Adrenal gland (tissue), 9 donors: ENCODE measurements at regions not wholly inside any gene's neighbourhood (a gene's known extent, or its start where the extent isn't known, plus 50 kb on each side); places are given as distances from the start of the nearest gene placed in this dataset.

Experiments
- DNase-seq, 7 donors: peaks; one replicate each; pipeline ENCODE4 v3.0.0-alpha.2; 2019 to 2020
- H3K27ac ChIP-seq, 5 donors: fragments of 200-600 bp; sonication (generic) in 4 of 5; 1 replicate in 3 of 5; 2 replicates in 2 of 5; pipeline versions ENCODE4 v1.5.1 to v1.8.0; 2016 to 2020; ENCODE audit warnings: mild to moderate bottlenecking in 1 of 5
- H3K27me3 ChIP-seq: fragments of 200-600 bp; 2 replicates; pipeline ENCODE4 v1.8.0; 2021
- H3K36me3 ChIP-seq, 2 donors: fragments of 200-600 bp; replicated peaks in 1 of 2; 1 replicate in 1 of 2; 2 replicates in 1 of 2; pipeline versions ENCODE4 v1.5.1 to v1.8.0; 2018 to 2022
- H3K4me1 ChIP-seq, 2 donors: fragments of 200-600 bp; replicated peaks in 1 of 2; 1 replicate in 1 of 2; 2 replicates in 1 of 2; pipeline versions ENCODE4 v1.5.1 to v1.8.0; 2018 to 2021
- H3K4me3 ChIP-seq, 4 donors: fragments of 200-600 bp; sonication (generic) in 3 of 4; one replicate each; pipeline ENCODE4 v1.5.1; 2016 to 2018
- H3K9me3 ChIP-seq, 3 donors: fragments of 200-600 bp; sonication (generic) in 1 of 3; replicated peaks in 1 of 3; 1 replicate in 2 of 3; 2 replicates in 1 of 3; pipeline versions ENCODE4 v1.5.1 to v1.8.0; 2016 to 2021
- POLR2A ChIP-seq, 2 donors: fragments of 450-650 bp; IDR thresholded peaks; one replicate each; pipeline ENCODE4 v1.6.1; 2017; ENCODE audit warnings: antibody characterized with exemption in 2 of 2, mild to moderate bottlenecking in 2 of 2, moderate library complexity in 1 of 2
- WGBS, 4 donors: extraction: QIAGEN DNeasy Blood & Tissue Kit in 2 of 4; methylation state at CpG; one replicate each; pipeline versions ENCODE4 v1.1.5 to v1.1.7; 2013 to 2017; 5-methylcytosine and 5-hydroxymethylcytosine counted together
- intact Hi-C, 2 donors: fragments of 100-400 bp; cut with DNase I; formaldehyde crosslinking; loops; one replicate each; pipeline versions ENCODE4 v1.14.1 to v1.15.0; 2022 to 2023
- TF ChIP-seq, protein P1 (sequence below), 6 experiments: fragments of 450-650 bp in 4 of 6; fragments of 200-600 bp in 2 of 6; sonication (generic) in 1 of 6; IDR thresholded peaks; 1 replicate in 5 of 6; 2 replicates in 1 of 6; pipeline versions ENCODE4 v1.5.1 to v1.8.0; 2016 to 2021; ENCODE audit warnings: antibody characterized with exemption in 6 of 6, mild to moderate bottlenecking in 2 of 6, moderate library complexity in 1 of 6
- donor health status: healthy with polysubstance abuse.
- donor health status: Bipolar disorder and iron deficiency.
- donor health status: DM: yes; HTN: yes; CAD: no.
- donor health status: DM: no; HTN: no; CAD: no.
- donor health status: DM: no; HTN: no; CAD: no.

DNA sequence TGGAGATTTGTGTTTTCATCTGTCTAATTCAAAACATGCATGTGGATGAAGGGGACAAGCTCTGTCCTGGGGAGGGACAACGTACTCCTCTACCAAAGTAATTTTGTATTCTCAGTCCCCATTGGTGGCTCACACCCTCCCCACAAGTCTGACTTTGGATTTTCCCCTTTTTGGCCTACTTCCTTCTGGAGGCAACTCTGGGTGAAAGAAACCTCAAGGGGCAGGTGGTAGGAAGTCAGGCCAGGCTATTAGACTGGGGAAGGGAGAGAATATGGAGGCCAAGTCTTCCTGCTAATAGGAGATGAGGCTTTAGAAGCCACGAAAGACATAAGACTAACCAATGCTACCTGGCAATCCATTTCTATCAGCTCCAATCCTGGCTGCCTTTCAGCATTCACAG lies 124.9 kb upstream of the RASGRP1 start:
- no peak for DNase-seq
- intact Hi-C loops: loop anchor here (10.0 kb wide), 1 partner anchor 245 kb away; no protein-coding TSS in a partner anchor

DNA sequence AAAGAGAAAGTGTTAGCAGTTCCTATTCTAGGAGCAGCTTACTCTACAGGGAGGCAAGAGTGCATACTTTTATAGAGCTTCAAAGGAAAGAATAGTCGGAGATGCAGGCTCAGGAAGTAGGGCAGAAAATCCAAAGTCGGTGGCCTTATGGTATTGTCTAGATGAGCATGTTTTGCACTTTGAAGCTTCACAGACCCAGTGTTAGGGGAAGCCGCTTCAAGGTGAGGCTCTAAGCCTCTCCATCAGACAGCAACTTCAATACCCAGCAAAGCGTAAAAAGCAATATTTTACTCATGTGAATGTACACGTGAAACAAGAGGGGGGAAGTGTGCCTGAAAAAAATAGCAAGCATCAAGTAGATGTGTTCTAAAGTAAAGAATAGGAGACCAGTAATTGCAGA lies 125.6 kb upstream of the RASGRP1 start:
- H3K9me3 ChIP-seq: no peaks in the 10 kb centered on the region
- no peaks in the 10 kb centered on the region for H3K27me3 ChIP-seq
- no peaks in the 10 kb centered on the region for H3K36me3 ChIP-seq
- WGBS, 4 donors: 85% methylated on average over 5 of the region's 5 CpGs
- no peak overlapping the region for H3K27ac ChIP-seq
- intact Hi-C loops: no loop called here
- DNase-seq: no peak
- TF ChIP-seq POLR2A (IDR thresholded peaks at IDR 0.05): no peak
- H3K4me1 ChIP-seq: no peaks in the 10 kb centered on the region
- H3K4me3 ChIP-seq: no peak overlapping the region

More for the DNA sequence above, 124.9 kb upstream of the RASGRP1 start:
- WGBS, 4 donors: 79 to 91% (median 89%) methylated on average over 2 of the region's 2 CpGs
- Histone ChIP-seq H3K36me3 (no peaks in the 10 kb centered on the region), H3K27ac (no peak overlapping the region), H3K4me3 (no peak overlapping the region), H3K27me3 (no peaks in the 10 kb centered on the region), H3K4me1 (no peaks in the 10 kb centered on the region), H3K9me3 (no peaks in the 10 kb centered on the region)
- TF ChIP-seq, protein P1, sequence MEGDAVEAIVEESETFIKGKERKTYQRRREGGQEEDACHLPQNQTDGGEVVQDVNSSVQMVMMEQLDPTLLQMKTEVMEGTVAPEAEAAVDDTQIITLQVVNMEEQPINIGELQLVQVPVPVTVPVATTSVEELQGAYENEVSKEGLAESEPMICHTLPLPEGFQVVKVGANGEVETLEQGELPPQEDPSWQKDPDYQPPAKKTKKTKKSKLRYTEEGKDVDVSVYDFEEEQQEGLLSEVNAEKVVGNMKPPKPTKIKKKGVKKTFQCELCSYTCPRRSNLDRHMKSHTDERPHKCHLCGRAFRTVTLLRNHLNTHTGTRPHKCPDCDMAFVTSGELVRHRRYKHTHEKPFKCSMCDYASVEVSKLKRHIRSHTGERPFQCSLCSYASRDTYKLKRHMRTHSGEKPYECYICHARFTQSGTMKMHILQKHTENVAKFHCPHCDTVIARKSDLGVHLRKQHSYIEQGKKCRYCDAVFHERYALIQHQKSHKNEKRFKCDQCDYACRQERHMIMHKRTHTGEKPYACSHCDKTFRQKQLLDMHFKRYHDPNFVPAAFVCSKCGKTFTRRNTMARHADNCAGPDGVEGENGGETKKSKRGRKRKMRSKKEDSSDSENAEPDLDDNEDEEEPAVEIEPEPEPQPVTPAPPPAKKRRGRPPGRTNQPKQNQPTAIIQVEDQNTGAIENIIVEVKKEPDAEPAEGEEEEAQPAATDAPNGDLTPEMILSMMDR (IDR thresholded peaks at IDR 0.05): no peak
- no peak for TF ChIP-seq POLR2A (IDR thresholded peaks at IDR 0.05)

DNA sequence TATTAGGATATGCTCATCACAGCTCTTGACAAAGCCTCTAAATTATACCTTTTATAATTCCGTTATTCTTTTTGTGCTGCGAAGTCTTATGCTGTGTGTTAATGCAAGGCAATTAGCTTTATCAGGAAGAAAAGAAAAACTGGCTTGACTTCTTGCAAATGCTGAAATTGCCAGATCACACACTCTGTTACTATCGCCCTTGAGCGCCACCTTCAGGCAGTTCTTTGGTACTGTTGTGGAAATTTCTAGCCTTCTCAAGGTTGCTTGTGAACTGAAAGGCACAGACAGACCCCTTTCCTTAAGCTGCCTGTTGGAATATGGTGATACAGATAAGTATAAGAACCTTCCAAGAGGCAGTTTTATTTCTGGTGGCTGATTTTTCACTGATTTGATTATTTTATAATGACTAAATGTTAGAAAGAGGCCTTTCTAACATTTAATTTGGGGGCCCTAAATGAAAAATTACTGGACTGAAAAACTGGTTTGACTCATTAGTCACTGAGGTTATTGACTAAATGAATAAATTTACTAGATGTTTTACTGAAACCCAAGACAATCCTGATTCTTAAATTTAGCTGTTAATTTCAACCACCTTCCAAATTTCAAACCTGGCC lies 126.2 kb upstream of the RASGRP1 start:
- H3K4me3 ChIP-seq: no peak overlapping the region
- peak; percentile 51 to 86 (median 63) for DNase-seq
- H3K9me3 ChIP-seq: no peaks in the 10 kb centered on the region
- intact Hi-C loops: no loop called here
- H3K27ac ChIP-seq: no peak overlapping the region
- no peaks in the 10 kb centered on the region for H3K4me1 ChIP-seq
- no peaks in the 10 kb centered on the region for H3K36me3 ChIP-seq
- WGBS, 4 donors: 22 to 34% (median 29%) methylated on average over 4 of the region's 4 CpGs
- H3K27me3 ChIP-seq: no peaks in the 10 kb centered on the region
- no peak for TF ChIP-seq POLR2A (IDR thresholded peaks at IDR 0.05)
- TF ChIP-seq, protein P1 (IDR thresholded peaks at IDR 0.05): peak; percentile 64 to 80 (median 70)

DNA sequence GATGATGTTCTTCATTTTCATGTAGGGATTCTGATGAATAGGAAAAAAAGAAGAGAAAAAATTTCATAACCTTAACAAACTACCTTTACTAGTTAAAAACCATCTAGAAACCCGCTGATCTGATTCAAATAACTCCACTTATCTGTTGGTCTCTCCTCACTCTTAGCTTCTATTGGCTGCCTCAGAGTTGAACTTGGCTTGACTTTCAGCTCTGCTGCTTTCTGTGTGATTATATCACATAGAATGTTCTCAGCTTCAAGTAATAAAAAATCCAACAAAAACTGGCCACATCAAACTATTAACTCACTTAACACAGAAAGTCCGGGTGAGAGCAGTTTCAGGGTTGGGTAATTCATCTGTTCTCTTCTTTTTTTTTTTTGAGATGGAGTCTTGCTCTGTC lies 126.8 kb upstream of the RASGRP1 start:
- 83 to 90% (median 86%) methylated on average over 2 of the region's 2 CpGs for WGBS, 4 donors
- TF ChIP-seq POLR2A (IDR thresholded peaks at IDR 0.05): no peak
- TF ChIP-seq, protein P1 (IDR thresholded peaks at IDR 0.05): no peak
- intact Hi-C loops: no loop called here

More for the DNA sequence above, 126.8 kb upstream of the RASGRP1 start:
- Histone ChIP-seq H3K27ac (no peak overlapping the region), H3K27me3 (no peaks in the 10 kb centered on the region), H3K4me3 (no peak overlapping the region), H3K9me3 (no peaks in the 10 kb centered on the region), H3K4me1 (no peaks in the 10 kb centered on the region), H3K36me3 (no peaks in the 10 kb centered on the region)
- no peak for DNase-seq
